Colonic mucosa (tissue), 4 donors: ENCODE measurements at regions not wholly inside any gene's neighbourhood (a gene's known extent, or its start where the extent isn't known, plus 50 kb on each side); places are given as distances from the start of the nearest gene placed in this dataset.

Source experiments
- DNase-seq: peaks from one replicate; pipeline ENCODE4 v3.0.0-alpha.2; 2020
- H3K27ac ChIP-seq: fragments of 200-600 bp; one replicate; pipeline ENCODE4 v1.8.0; 2021
- H3K27me3 ChIP-seq: fragments of 200-600 bp; one replicate; pipeline ENCODE4 v1.8.0; 2021
- H3K36me3 ChIP-seq: fragments of 200-600 bp; one replicate; pipeline ENCODE4 v1.8.0; 2021
- H3K4me1 ChIP-seq: fragments of 200-600 bp; one replicate; pipeline ENCODE4 v1.8.0; 2021; ENCODE audit warnings: mild to moderate bottlenecking
- H3K4me3 ChIP-seq: fragments of 200-600 bp; one replicate; pipeline ENCODE4 v1.8.0; 2021
- H3K9ac ChIP-seq, 2 donors: one replicate each; pipeline ENCODE4 v1.7.0; 2013; ENCODE audit warnings: control low read depth in 2 of 2, low read depth in 2 of 2, low read length in 2 of 2
- H3K9me3 ChIP-seq: fragments of 200-600 bp; one replicate; pipeline ENCODE4 v1.8.0; 2021
- intact Hi-C: fragments of 100-400 bp; cut with DNase I; formaldehyde crosslinking; loops from one replicate; pipeline ENCODE4 v1.14.1; 2022
- TF ChIP-seq, protein P1 (sequence below): fragments of 200-600 bp; IDR thresholded peaks from one replicate; pipeline ENCODE4 v1.8.0; 2022; ENCODE audit warnings: antibody characterized with exemption, mild to moderate bottlenecking
- donor health status: healthy.
- donor health status: DM: no; HTN: no; CAD: no.
- donor health status: DM: no; HTN: no; CAD: no.

DNA sequence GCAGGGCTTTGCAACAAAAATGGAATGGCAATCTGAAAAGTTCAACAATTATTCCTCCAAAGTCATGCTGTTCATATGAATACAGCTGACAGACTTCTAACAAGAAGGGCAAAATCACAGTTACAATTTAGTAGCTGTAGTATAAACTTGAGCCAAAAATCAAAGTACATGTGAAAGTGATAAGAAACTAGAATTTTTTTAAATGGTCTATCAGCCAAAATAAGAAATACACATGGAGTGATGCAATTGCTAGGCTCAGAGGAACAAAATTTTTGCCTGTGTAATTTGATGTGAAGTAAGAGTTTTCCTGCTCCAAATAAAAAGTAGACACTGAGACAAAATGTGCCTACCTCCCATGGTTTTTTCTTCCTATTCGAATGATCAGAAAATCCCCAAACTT, 167.7 kb upstream of the CDKN3 start:
- TF ChIP-seq, protein P1, sequence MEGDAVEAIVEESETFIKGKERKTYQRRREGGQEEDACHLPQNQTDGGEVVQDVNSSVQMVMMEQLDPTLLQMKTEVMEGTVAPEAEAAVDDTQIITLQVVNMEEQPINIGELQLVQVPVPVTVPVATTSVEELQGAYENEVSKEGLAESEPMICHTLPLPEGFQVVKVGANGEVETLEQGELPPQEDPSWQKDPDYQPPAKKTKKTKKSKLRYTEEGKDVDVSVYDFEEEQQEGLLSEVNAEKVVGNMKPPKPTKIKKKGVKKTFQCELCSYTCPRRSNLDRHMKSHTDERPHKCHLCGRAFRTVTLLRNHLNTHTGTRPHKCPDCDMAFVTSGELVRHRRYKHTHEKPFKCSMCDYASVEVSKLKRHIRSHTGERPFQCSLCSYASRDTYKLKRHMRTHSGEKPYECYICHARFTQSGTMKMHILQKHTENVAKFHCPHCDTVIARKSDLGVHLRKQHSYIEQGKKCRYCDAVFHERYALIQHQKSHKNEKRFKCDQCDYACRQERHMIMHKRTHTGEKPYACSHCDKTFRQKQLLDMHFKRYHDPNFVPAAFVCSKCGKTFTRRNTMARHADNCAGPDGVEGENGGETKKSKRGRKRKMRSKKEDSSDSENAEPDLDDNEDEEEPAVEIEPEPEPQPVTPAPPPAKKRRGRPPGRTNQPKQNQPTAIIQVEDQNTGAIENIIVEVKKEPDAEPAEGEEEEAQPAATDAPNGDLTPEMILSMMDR, result no peak
- H3K27me3 ChIP-seq, result no peaks in the 10 kb centered on the region
- H3K9me3 ChIP-seq, result no peaks in the 10 kb centered on the region
- H3K27ac ChIP-seq, result no peak overlapping the region
- H3K36me3 ChIP-seq, result no peaks in the 10 kb centered on the region
- no peak overlapping the region for H3K4me3 ChIP-seq
- no peak for DNase-seq
- H3K9ac ChIP-seq, result no peak overlapping the region
- intact Hi-C loops, result no loop called here
- no peaks in the 10 kb centered on the region for H3K4me1 ChIP-seq

DNA sequence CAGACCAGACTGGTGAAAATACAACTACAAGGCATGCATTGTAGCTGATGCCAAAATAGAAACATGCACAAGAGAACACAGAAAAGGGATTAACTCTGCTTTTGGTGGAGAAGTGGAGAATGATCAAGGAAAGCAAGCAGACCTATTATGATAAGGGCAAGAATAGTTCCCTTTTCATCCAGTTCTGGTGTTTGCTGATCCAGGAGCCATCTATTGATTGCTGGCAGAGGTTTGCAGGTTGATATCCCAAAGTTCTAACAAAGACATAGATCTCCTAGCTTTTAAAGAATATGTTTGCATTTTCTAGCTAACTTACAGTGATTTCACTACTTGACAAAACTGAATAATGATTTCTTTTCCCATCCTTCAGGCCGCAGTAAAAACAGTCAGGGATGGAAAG, 166.2 kb upstream of the CDKN3 start:
- TF ChIP-seq, protein P1, result no peak
- no peaks in the 10 kb centered on the region for H3K9me3 ChIP-seq
- intact Hi-C loops, result no loop called here
- DNase-seq, result no peak
- no peak overlapping the region for H3K9ac ChIP-seq
- no peak overlapping the region for H3K4me3 ChIP-seq
- no peaks in the 10 kb centered on the region for H3K27me3 ChIP-seq
- no peaks in the 10 kb centered on the region for H3K36me3 ChIP-seq
- H3K4me1 ChIP-seq, result no peaks in the 10 kb centered on the region
- no peak overlapping the region for H3K27ac ChIP-seq

GRCh38 chr14:54232735-54233134, 164.1 kb upstream of the CDKN3 start:
- H3K4me1 ChIP-seq, result no peaks in the 10 kb centered on the region
- intact Hi-C loops, result no loop called here
- no peaks in the 10 kb centered on the region for H3K9me3 ChIP-seq
- no peak overlapping the region for H3K27ac ChIP-seq
- no peak overlapping the region for H3K9ac ChIP-seq
- TF ChIP-seq, protein P1, result no peak
- no peak overlapping the region for H3K4me3 ChIP-seq
- H3K27me3 ChIP-seq, result no peaks in the 10 kb centered on the region
- DNase-seq, result no peak
- no peaks in the 10 kb centered on the region for H3K36me3 ChIP-seq

DNA sequence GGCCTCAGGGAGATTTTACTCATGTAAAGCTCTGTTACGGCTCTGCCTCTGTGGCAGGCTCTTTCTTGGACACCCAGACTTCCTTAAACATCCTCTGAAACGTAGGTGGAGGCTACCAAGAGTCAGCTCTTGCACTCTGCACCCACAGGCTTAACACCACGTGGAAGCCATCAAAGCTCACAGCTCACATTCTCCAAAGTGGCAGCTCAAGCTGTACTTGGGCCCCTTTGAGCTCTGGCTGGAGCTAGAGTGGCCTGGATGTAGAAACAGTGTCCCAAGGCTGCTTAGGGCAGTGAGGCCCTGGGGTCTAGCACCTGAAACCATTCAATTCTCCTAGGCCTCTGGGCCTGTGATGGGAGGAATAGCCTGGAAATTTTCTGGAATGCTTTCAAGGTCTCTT, 155.3 kb upstream of the CDKN3 start:
- H3K27ac ChIP-seq, result no peak overlapping the region
- DNase-seq, result no peak
- no peak overlapping the region for H3K9ac ChIP-seq
- no peak overlapping the region for H3K4me3 ChIP-seq
- H3K4me1 ChIP-seq, result no peaks in the 10 kb centered on the region
- TF ChIP-seq, protein P1, result no peak
- intact Hi-C loops, result no loop called here
- H3K36me3 ChIP-seq, result no peaks in the 10 kb centered on the region
- H3K27me3 ChIP-seq, result no peaks in the 10 kb centered on the region
- no peaks in the 10 kb centered on the region for H3K9me3 ChIP-seq

DNA sequence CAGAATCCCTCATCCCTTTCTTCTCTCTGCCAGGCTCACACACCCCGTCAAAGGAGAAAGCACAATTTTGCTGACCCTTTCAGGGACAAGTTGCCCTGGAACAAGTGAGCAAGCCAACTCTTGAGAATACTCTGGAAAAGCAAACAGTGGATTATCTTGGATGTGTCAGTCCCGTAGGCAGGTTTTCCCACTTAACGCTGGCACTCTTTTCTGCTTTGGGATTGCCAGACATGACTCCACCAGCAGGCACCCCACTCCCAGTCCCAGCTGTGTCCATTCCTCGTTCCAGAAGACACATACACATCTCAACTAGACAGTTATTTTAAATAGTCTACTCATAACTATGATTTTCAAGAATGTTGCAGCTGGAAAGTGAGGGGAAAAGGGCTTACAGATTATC, 145.5 kb upstream of the CDKN3 start:
- intact Hi-C loops, result no loop called here
- Histone ChIP-seq H3K4me1 (no peaks in the 10 kb centered on the region), H3K9me3 (no peaks in the 10 kb centered on the region), H3K9ac (no peak overlapping the region), H3K27ac (no peak overlapping the region), H3K27me3 (no peaks in the 10 kb centered on the region), H3K36me3 (no peaks in the 10 kb centered on the region), H3K4me3 (no peak overlapping the region)
- TF ChIP-seq, protein P1, result no peak
- DNase-seq, result no peak
